ENCODE measurements at regions not wholly inside any gene's neighbourhood (a gene's known extent, or its start where the extent isn't known, plus 50 kb on each side); places are given as distances from the start of the nearest gene placed in this dataset.

- TF ChIP-seq CTCF (IDR thresholded peaks at IDR 0.05; ENCODE audit: low read depth, low read length): no peak
Observed at GRCh38 chr15:29344474-29344873, 74.9 kb upstream of the NSMCE3 start.

GRCh38 chr15:29343229-29343628 is 73.6 kb upstream of the NSMCE3 start:
- TF ChIP-seq CTCF (IDR thresholded peaks at IDR 0.05; ENCODE audit: low read depth, low read length): no peak

More at GRCh38 chr15:29344474-29344873, 74.9 kb upstream of the NSMCE3 start:
- DNase-seq (ENCODE audit: extremely low read depth, low read depth): no peak

GRCh38 chr15:29342201-29342600 is 72.6 kb upstream of the NSMCE3 start:
- no peak for DNase-seq (ENCODE audit: extremely low read depth, low read depth)
- TF ChIP-seq CTCF (IDR thresholded peaks at IDR 0.05; ENCODE audit: low read depth, low read length): no peak

More at GRCh38 chr15:29343229-29343628, 73.6 kb upstream of the NSMCE3 start:
- no peak for DNase-seq (ENCODE audit: extremely low read depth, low read depth)

- TF ChIP-seq CTCF (IDR thresholded peaks at IDR 0.05; ENCODE audit: low read depth, low read length): no peak
- DNase-seq (ENCODE audit: extremely low read depth, low read depth): no peak
Observed at GRCh38 chr15:29337156-29337959, 67.7 kb upstream of the NSMCE3 start.

- TF ChIP-seq CTCF (IDR thresholded peaks at IDR 0.05; ENCODE audit: low read depth, low read length): no peak
Observed at GRCh38 chr15:29334544-29334943, 64.9 kb upstream of the NSMCE3 start.

GRCh38 chr15:29333261-29333660 is 63.6 kb upstream of the NSMCE3 start:
- no peak for TF ChIP-seq CTCF (IDR thresholded peaks at IDR 0.05; ENCODE audit: low read depth, low read length)
- no peak for DNase-seq (ENCODE audit: extremely low read depth, low read depth)

More at GRCh38 chr15:29334544-29334943, 64.9 kb upstream of the NSMCE3 start:
- no peak for DNase-seq (ENCODE audit: extremely low read depth, low read depth)

- DNase-seq (ENCODE audit: extremely low read depth, low read depth): no peak
- no peak for TF ChIP-seq CTCF (IDR thresholded peaks at IDR 0.05; ENCODE audit: low read depth, low read length)
Observed at GRCh38 chr15:29331669-29332068, 62.0 kb upstream of the NSMCE3 start.

Measured in AG09319 (cell line).